Prostate gland (tissue), 2 donors: ENCODE measurements at regions not wholly inside any gene's neighbourhood (a gene's known extent, or its start where the extent isn't known, plus 50 kb on each side); places are given as distances from the start of the nearest gene placed in this dataset.

Source experiments
- CTCF ChIP-seq, 4 experiments: fragments of 200-600 bp in 2 of 4; fragments of 450-650 bp in 2 of 4; sonication (generic) in 2 of 4; IDR thresholded peaks; 1 replicate in 3 of 4; 2 replicates in 1 of 4; pipeline ENCODE4 v1.5.1; 2016 to 2019; ENCODE audit warnings: antibody characterized with exemption in 4 of 4, mild to moderate bottlenecking in 2 of 4, moderate library complexity in 2 of 4
- POLR2A ChIP-seq: fragments of 450-650 bp; IDR thresholded peaks from one replicate; pipeline ENCODE4 v1.6.1; 2016; ENCODE audit warnings: antibody characterized with exemption, mild to moderate bottlenecking

- no peak for TF ChIP-seq POLR2A
- TF ChIP-seq CTCF (IDR thresholded peaks at IDR 0.05): no peak
These were observed 347.7 kb upstream of the MAP2 start for GRCh38 chr2:209076151-209076550.
